HFFc6 (cell line): ENCODE measurements at regions not wholly inside any gene's neighbourhood (a gene's known extent, or its start where the extent isn't known, plus 50 kb on each side); places are given as distances from the start of the nearest gene placed in this dataset.

Source experiments
- DNase-seq: peaks from one replicate; pipeline ENCODE4 v3.0.0-alpha.2; 2018
- H3K27ac Mint-ChIP-seq: 2 replicates; pipeline ENCODE4 v1.8.0; 2020; ENCODE audit warnings: mild to moderate bottlenecking, mixed read lengths
- H3K27me3 Mint-ChIP-seq: 2 replicates; pipeline ENCODE4 v1.8.0; 2021; ENCODE audit warnings: mild to moderate bottlenecking, moderate library complexity, mixed read lengths; ENCODE audit not compliant: insufficient read depth
- H3K36me3 Mint-ChIP-seq: 2 replicates; pipeline ENCODE4 v1.8.0; 2021; ENCODE audit warnings: low read depth, mixed read lengths
- H3K4me1 Mint-ChIP-seq: 2 replicates; pipeline ENCODE4 v1.8.0; 2020; ENCODE audit warnings: low read depth, mixed read lengths
- H3K4me3 Mint-ChIP-seq: 2 replicates; pipeline ENCODE4 v1.8.0; 2020; ENCODE audit warnings: mild to moderate bottlenecking, moderate library complexity, mixed read lengths
- H3K9me3 Mint-ChIP-seq: 2 replicates; pipeline ENCODE4 v1.8.0; 2020; ENCODE audit warnings: mild to moderate bottlenecking, mixed read lengths
- TF ChIP-seq, protein P1 (sequence below): fragments of 200-600 bp; sonication (generic); IDR thresholded peaks from 2 replicates; pipeline ENCODE4 v1.5.0; 2021; ENCODE audit warnings: antibody characterized with exemption, mild to moderate bottlenecking

DNA sequence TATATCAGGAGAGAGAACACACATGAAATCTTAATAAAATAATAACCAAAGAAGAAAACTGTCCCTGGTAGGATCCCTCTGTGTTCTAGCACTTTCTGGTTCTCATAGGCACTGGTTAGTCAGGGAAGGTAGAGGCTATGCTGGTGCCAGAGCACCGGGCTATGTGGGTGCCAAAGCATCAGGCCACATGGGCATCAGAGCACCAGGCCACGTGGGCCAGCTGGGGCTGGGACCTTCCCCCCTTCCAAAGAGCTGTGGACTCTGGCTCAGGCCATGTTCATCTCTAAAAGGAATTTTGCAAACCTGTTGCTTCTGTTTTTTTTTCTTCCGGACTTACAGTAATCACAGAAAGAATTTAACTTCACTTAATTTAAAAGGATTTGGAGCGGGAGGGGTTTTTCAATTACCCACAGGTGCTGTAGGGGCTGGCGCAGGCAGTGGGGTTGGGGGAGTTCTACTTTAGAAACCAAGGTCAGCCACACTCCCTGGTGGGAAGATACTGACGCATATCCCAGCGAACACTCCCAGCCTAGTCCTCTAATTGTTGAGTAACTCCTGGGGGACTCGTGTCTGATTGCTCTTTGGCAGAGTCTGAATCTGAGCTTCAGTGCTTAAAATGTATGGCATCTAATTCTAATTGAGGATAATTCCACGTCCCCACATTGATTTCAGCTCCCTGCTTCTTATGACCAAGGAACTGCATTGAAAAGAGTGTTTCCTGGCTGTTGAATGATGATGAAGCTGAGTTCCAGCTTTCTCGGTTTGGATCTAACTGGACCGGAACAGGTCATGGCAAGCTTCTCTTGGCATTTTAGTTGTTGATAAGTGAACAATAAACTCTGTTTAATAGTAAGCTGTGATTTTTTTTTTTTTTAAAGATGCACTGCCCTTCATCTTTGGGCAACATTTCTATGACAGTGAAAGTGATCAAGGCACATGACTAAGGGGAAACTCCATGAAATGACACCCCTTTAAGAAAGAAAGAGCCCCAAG lies 110.7 kb upstream of the FZD8 start:
- Mint-ChIP-seq H3K4me3 (no peak overlapping the region), H3K9me3 (no peaks in the 10 kb centered on the region), H3K36me3 (no peaks in the 10 kb centered on the region), H3K27ac (no peak overlapping the region), H3K27me3 (peaks cover 8% of the 10 kb centered on the region), H3K4me1 (no peaks in the 10 kb centered on the region)
- no peak for DNase-seq
- TF ChIP-seq, protein P1, sequence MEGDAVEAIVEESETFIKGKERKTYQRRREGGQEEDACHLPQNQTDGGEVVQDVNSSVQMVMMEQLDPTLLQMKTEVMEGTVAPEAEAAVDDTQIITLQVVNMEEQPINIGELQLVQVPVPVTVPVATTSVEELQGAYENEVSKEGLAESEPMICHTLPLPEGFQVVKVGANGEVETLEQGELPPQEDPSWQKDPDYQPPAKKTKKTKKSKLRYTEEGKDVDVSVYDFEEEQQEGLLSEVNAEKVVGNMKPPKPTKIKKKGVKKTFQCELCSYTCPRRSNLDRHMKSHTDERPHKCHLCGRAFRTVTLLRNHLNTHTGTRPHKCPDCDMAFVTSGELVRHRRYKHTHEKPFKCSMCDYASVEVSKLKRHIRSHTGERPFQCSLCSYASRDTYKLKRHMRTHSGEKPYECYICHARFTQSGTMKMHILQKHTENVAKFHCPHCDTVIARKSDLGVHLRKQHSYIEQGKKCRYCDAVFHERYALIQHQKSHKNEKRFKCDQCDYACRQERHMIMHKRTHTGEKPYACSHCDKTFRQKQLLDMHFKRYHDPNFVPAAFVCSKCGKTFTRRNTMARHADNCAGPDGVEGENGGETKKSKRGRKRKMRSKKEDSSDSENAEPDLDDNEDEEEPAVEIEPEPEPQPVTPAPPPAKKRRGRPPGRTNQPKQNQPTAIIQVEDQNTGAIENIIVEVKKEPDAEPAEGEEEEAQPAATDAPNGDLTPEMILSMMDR: no peak

DNA sequence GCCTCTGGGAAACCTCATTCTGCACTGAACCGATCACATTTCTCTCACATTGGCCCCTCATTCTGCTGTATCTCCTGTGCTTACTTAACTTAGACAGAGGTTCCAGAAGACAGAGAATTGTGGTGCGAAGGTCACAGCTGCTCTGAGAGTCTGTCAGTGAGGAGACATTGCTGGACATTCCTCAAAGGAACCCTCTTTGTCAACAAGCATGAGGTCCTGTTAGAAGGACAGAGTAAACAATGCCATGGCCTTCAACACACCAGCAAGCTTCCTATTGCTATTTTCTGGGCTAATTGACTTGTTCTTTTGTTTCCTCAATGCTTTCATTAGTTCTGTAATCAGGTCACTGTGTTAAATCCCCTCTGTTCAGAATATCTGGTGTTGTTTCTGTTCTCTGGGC lies 109.3 kb upstream of the FZD8 start:
- peaks cover 8% of the 10 kb centered on the region for H3K27me3 Mint-ChIP-seq
- no peaks in the 10 kb centered on the region for H3K9me3 Mint-ChIP-seq
- DNase-seq: no peak
- no peak overlapping the region for H3K27ac Mint-ChIP-seq
- H3K4me3 Mint-ChIP-seq: no peak overlapping the region
- no peaks in the 10 kb centered on the region for H3K36me3 Mint-ChIP-seq
- no peaks in the 10 kb centered on the region for H3K4me1 Mint-ChIP-seq
- TF ChIP-seq, protein P1: no peak

DNA sequence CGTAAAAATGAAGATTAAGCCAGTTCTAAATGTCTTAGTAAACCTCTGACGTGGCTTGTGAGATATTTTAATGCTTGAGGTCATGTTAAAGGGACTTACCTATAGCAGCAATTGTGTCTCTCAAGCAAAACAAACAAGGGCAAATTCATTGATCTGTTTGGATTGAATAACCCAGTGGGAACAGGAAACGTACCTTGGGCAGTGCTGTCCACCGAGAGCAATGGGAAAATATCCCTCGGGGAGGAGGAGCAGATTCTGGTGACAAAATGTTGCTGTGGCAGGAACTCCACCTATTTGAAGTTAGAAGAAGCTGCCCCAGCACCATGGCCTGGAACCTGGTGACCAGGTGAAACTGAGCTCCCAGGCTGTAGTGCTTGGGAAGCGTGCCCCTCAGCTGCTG lies 107.1 kb upstream of the FZD8 start:
- no peak for DNase-seq
- TF ChIP-seq, protein P1: no peak

DNA sequence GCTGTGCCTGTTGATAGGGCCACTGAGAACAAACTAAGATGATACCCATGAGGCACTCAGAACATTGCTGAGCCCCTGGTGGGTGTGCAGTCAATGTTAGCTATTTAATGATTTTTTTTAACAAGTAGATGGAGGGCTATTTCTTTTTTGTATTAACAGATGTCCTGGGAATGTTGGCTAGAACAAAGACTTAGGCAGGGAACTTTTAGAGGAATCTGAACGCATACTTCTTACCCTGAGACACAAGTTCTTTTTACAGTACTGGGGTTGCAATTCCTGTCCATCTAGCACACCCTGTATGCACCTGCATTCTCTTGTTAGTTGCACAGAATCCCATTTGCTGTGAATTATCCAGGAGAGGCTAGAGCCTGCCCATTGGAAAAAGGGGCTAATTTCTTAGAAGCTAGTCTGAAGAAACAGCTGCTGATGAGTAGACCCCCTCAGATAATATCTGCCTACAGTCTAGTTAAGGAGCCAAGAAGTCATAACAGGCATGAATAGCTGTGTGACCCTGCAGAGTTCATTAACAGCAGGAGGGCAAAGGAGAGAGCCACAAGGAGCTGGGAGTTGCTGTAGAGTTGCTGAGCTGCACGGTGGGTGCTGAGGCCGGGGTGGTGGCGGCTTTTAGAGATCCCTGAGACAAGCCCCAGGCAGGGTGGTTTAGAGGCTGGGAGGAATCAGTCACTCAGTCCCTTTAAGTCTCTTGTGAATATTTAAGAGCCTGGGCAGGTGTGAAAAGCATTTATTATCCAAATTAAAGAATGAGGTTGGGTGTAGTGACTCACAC lies 103.7 kb upstream of the FZD8 start:
- H3K36me3 Mint-ChIP-seq: no peaks in the 10 kb centered on the region
- H3K9me3 Mint-ChIP-seq: no peaks in the 10 kb centered on the region
- no peak for DNase-seq
- H3K27me3 Mint-ChIP-seq: peaks cover 13% of the 10 kb centered on the region
- H3K4me1 Mint-ChIP-seq: no peaks in the 10 kb centered on the region
- H3K27ac Mint-ChIP-seq: no peak overlapping the region
- H3K4me3 Mint-ChIP-seq: no peak overlapping the region
- TF ChIP-seq, protein P1: no peak

More for the DNA sequence above, 107.1 kb upstream of the FZD8 start:
- Mint-ChIP-seq H3K9me3 (no peaks in the 10 kb centered on the region), H3K36me3 (no peaks in the 10 kb centered on the region), H3K4me1 (no peaks in the 10 kb centered on the region), H3K27ac (no peak overlapping the region), H3K27me3 (peaks cover 13% of the 10 kb centered on the region), H3K4me3 (no peak overlapping the region)

DNA sequence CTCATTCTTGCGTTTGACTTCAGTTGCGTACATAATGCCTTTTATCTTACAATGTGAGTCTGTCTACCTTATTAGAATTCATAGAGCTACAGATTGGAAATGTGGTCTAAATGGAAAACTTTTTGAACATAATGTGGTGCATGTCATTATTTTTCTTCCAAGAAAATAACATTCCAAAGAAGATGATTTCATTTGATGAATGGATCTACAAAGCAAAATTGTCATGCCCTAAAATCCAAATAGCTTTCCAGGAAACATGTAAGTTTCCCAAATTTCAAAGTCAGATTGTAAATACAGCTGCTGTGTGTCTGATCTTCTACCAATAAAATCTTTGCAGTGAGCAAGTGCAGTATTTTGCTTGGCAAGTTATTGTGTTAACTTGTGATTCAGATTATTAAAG lies 101.8 kb upstream of the FZD8 start:
- H3K36me3 Mint-ChIP-seq: no peaks in the 10 kb centered on the region
- DNase-seq: no peak
- TF ChIP-seq, protein P1: no peak
- no peaks in the 10 kb centered on the region for H3K9me3 Mint-ChIP-seq
- peaks cover 6% of the 10 kb centered on the region for H3K27me3 Mint-ChIP-seq
- no peaks in the 10 kb centered on the region for H3K4me1 Mint-ChIP-seq
- no peak overlapping the region for H3K4me3 Mint-ChIP-seq
- no peak overlapping the region for H3K27ac Mint-ChIP-seq
